ENCODE measurements at regions not wholly inside any gene's neighbourhood (a gene's known extent, or its start where the extent isn't known, plus 50 kb on each side); places are given as distances from the start of the nearest gene placed in this dataset.

DNA sequence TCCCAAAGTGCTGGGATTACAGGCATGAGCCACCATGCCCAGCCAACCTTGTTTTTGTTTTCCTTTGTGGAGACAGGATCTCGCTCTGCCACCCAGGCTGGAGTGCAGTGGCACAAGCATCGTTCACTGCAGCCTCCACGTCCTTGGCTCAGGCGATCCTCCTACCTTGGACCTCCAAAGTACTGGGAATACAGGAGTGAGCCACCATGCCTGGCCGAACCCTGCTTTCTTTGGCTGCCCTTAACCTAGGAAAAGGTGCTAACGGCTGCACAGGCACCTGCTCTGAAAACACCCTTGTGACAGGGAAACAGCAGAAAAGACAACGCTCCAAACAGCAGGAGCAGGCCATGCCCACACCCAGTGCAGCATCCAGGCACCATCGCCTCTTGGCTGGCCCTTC lies 71.9 kb downstream of the OAT start:
- no peak for DNase-seq (ENCODE audit: low read depth)

DNA sequence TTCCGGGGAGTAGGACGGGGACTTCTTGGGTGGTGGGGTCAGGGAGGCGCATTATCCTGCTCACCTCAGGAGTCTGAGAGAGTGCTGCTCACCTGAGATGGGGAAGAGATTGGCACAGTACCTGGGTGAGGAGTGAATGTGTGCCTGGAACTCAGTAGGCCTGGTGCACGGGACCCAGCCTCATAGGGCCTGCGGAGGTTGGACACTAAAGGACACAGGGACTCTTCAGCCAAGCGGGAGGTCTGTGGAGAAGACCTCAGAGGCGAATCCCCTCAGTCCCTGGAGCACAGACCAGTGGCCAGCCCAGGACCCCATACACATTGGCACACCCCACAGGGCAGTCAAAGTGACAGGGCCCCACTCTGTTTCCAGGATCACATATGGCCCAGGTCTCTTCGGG lies 73.2 kb downstream of the OAT start:
- no peak for DNase-seq (ENCODE audit: low read depth)

DNA sequence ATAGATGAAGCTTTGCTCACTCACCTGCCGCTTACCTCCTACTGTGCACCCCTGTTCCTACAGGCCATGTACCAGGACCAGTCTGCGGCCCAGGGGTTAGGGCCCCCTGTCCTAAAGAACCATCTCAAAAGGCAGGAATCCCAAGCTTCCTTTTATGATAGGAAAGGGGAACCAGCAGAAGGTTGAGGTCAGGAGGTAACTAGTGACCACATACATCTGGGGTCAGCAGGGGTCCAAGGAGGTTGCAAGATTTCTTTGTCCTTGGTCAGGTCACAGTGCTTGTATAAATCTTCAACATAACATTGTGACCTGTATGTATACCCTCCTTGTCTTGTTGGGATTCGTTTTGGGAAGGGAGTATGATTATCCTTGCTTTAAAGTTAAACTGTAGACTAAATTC lies 73.8 kb downstream of the OAT start:
- no peak for DNase-seq (ENCODE audit: low read depth)

DNA sequence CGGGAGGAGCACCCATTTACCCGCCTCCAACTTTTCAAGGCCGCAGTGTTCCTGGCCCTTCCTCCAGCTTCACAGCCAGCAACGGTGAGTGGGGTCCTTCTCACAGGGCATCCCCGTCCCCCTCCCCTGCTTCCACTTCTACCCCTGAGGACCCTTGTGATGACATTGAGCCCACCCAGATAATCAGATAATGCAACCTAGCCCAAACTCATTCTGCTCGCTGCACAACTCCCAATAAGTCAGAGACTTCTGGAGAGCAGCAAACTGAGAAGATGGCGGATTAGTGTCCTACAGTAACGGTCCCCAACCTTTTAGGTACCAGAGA lies 74.5 kb downstream of the OAT start:
- no peak for DNase-seq (ENCODE audit: low read depth)

DNA sequence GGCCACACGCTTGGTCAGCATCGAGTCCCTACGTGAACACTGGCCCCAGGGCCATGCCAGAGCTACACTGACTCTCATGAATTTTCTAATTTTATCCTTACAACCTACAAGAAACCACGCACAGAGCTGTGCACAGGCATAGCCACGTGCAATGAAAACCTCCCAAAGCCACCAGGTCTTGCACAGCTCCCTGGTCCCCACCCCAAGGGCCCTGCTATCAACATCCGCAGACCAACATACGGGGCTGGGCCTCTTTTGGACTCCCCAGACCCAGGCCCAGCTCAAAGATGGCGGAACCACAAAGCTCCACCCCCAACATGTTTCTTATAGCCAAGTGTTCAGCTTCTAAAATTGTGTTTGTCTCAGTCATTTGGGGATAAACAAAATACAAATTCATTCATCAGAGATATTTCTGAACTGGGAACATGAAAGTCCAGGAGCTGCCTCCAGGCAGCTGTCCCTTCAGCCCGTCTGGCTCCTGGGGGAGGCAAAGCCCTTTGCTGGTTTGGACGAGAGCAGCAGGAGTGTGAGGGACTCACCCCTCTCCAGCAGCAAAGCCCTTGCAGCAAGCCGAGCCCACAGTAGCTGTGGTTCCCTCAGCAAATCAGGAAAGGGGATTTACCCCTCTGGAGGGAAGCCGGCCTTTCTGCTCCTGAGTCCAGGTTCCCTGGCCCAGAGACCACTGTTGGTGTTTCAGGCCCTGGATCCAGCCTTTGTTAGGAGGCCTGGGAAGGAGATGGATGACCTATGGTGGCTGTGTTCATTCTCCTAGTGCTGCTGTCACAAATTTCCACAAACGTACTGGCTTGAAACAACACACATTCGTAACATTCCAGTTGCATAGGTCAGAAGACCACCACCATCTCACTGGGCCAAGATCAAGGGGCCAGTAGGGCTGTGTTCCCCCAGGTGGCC lies 75.1 kb downstream of the OAT start:
- DNase-seq (ENCODE audit: low read depth) = no peak

DNA sequence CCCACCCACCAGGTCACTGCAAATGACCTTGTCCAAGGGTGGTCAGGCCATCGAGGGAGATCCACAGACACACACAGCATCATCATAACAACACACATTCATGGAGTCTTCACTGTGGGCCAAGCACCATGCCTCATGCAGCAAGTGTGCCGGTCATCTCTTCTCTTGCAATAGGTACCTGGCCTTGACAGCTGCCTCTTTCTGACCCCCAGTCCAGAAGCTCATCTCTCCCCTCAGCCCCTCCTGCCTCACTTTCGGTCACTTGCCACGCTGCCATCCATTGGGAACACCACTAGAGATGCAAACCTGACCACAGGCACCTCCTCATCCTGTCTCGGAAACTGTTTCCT lies 75.9 kb downstream of the OAT start:
- no peak for DNase-seq (ENCODE audit: low read depth)

DNA sequence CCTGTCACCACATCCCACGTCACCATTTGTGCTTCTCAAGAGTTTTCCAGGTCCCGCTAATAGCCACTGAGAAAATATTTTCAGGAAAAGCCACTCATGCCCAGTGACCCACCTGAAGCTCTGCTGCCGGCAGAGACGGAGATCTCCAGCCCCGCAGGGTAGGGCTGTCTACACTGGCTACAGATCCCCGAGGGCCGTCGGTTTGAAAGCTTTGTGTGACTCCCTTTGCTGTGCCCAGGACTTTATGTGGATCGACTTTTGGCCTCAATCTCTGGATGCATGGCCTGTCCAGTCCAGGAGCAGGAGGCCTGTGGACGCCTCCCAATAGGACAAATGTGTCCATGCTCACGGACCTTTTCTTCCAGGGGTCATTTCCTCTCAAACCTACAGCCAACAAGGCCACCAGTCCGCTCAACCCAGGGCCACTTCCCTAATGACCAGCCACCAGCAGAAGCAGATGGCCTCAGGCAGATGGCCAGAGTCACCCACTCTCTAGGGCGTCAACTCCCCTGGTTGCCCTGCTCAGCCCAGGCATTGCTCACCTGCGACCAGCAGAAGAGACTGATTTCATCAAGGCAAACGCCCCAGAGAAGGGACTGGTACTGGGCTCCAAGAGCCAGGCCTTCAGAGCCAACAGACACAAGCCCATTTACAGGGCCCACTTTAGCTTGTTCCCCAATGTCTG lies 76.4 kb downstream of the OAT start:
- DNase-seq (ENCODE audit: low read depth) = no peak

DNA sequence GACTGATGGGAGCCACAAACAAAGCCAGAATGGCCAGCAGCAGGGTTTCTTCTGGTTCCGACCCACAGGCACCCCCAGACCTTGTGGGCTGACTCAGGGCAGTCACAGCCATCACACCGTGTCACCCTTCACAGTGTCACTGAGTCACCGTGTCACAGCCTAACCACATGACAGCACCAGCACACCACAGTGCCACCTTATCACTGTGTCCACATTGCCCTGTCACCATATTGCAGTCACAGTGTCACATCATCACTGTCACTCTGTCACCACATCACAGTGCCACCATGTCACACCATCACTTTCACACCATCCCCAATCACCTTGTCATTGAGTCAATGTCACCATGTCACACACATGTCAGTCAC lies 77.0 kb downstream of the OAT start:
- DNase-seq (ENCODE audit: low read depth) = no peak

DNA sequence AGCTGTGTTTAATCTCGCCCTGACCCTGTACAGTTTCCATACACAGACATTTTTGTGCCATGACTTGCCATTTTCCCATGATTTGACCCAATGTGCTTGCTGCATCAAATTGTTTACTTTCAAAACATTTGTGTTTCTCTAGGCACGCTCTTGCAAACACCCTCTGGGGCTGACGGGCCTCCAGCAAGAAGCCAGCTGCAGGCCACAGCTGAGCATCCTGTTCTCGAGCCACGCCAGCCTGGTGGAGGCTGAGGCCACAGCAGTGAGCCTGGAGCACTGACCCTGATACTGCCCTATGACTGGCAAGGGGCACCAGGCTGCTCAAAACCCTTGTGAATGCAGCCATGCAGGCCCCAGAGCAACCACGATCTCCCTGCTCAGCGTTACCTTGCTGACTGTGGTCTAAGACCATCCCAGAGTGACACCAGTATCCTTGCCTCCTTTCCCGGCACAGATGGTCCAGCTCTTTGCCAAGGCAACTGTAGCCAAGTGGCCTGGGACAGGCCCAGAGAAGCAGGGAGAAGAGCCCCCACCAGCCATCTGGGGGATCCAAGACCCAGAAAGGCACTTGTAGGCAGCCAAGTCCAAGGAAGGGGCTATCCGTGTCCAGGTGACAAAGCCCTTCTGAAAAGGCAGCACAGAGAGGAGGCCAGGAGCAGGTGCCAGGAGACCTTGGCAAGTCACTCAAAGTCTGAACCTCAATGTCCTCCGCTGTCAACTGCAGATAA lies 78.5 kb downstream of the OAT start:
- peak; percentile 81 for DNase-seq (ENCODE audit: low read depth)

DNA sequence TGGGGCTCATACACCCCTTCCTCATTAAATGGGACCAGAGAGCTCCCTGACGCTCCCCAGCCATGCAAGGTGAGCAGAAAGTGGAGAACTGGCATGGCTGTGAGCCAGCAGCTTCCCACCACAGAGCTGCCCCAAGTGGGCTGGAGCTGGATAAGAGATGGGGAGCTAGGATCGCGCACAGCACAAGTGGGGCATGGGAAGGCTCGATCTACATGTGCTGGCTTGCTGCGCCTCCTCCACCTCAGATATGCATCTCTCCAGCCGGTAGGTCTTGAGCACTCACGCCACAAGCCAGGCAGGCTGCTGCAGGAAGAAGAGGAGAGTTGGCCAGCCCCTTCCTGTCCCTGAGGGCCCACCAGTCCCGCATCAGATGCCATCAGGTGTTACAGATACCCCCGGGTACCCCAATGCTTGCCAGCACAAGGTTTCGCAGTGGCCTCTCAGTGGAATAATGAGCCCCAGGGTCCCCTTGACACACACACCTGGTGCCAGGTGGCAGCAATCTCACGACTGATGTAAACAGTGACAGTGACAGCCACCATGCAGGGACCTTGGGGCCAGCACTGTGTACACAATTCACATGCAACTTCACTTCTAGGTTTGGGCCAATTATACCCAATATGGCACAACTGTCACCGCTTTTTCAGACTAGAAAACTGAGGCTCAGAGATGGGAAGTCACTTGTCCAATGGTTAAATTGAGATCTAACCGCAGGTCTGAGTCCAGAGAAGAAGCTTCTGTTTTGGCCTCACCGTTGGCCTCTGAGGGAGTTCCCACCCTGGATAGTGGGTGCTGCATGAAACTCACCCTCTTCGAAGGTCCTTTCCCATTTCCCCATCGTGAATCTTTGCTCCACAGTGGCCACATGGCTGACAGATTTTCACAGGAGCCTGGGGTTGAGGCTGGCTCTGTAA lies 79.3 kb downstream of the OAT start:
- DNase-seq (ENCODE audit: low read depth) = no peak

DNA sequence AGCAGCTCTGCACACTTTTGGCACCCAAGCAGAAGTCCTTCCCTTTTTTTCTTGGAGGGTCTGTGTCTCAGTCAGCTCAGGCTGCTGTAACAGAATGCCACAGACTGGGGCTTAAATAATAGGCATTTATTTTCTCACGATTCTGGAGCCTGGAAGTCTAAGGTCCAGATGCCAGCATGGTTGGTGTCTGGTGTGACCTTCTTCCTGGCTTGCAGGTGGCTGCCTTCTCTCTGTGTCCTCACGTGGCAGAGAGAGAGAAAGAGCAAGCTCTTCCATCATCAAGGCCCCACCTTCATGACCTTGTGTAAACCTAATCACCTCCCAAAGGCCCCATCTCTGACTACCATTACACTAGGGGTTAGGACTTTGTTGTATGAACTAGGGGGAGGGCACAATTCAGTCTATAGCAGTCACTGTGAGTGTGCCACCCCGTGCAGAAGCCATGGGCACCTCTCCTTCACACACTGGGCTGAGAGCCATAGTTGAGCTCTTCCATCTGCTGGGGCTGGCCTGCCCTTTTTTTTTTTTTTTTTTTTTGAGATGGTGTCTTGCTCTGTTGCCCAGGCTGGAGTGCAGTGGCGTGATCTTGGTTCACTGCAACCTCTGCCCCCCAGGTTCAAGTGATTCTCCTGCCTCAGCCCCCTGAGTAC lies 80.3 kb downstream of the OAT start:
- DNase-seq (ENCODE audit: low read depth) = no peak

DNA sequence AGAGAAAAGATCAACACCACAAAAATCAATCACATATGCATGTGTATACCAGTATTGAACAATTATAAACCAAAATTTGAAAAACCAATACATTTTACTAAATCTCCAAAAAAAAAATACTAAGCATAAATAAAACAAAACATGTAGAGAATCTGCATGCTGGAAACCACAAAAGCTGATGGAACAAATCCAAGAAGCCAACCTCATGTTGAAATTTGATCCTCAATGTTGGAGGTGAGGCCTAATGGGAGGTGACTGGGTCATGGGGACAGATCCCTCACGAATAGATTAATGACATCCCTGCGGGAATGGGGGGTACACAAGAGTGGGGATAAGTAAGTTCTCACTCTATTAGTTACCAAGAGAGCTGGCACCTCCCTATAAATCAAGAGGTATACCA lies 82.5 kb downstream of the OAT start:
- DNase-seq (ENCODE audit: low read depth) = no peak

DNA sequence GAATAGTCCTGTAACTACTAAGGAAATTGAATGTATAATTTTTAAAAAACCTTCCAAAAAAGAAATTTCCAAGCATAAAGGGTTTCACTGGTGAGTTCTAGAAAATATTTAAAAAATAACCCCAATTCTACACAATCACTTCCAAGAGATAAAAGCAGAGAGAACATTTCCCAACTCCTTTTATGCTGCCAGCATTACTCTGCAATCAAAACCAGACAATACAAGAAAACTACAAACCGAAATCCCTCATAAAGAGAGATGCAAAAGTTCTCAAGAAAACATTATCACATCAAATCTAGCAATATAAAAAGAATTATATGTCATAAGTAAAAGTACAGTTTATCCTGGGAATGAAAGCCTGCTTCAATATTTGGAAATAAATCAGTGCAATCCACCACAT lies 84.8 kb downstream of the OAT start:
- DNase-seq (ENCODE audit: low read depth) = no peak

DNA sequence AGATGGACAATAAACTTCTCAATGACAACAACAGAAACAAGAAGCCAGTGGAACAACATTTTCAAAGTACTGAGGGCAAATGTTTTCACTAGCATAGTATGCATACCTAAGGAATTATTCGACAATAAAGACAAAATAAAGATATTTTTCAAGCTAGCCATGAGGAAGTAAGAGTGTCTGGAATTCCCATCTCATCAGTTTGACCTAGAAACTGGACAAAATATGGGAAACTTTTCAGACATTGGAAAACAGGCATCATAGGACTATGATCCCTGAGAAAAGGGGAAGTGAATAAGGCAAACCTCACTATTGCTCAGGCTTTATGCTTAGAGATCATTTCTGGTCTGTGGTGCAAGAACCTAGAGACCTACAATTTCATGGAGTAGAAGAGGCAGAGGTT lies 86.3 kb downstream of the OAT start:
- DNase-seq (ENCODE audit: low read depth) = no peak

DNA sequence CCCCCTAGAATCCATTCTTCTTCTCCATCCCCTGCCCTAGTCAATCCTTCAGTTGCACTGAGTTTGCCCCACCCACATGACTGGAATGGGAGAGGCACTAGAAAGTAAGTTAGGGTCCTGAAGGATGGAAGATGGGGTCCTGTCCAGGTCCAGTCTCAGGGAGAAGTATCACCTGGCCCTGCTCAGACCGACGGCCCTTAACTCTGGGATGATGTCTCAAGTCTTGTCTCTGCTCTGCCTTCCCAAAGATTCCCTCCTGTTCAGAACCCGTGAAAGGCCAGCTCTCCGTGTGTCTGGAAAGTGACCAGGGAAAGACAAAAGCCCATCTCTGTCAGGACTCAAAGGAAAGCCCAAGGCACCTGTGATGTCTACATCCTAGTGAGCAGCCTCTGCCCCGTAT lies 88.8 kb downstream of the OAT start:
- DNase-seq (ENCODE audit: low read depth) = no peak

DNA sequence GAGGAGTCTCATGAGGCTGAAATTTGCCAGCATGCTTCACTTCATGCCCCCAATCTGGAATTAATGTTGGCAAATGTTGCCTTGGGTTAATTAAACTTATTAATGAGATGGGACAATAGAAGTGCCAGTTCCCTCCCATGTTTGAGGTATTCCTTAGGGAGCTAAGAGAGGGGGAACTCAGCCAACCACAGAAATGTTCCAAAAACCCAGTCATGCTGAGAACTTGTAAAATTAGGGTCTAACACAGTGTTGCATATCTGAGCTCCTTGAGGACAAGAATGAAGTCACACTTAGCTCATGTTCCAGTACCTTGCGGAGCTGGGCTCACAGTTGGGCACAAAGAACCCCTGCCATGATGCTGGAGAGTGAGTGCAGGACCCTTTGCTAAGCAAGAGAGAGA lies 89.4 kb downstream of the OAT start:
- DNase-seq (ENCODE audit: low read depth) = no peak

DNA sequence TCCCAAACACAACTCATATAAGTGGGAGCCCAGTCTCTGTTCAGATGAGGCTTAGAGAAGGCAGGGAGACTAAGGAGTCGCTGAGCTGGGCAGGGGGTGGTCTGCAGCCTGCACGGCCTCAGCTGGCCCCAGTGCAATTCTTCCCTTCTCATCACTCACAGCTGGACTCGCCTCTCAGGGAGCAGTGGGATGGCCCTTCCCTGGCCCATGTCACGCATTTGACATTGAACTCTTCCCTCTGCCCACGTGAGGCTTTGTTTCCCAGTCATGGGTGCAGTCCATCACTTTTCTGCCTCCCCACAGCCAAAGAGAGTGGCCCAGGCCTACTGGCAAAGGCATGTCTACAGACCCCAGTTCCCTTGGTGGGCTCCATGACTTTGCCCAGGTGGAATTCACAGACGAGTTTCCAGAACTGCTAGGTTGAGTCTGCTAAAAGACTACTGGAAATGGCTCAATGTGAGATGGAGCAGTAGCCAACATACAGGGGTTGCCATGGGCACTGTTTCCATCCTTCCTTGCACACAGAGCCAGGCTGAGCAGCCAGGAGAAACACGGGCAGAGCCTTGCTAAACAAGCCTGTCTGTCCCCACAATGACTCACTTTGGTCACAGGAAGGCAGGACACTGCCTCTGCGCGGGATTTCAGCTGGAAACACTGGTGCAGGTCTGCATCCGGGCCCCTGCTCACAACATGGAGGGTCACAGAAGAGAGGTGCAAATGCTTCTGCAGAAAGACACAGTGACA lies 90.1 kb downstream of the OAT start:
- DNase-seq (ENCODE audit: low read depth) = no peak

DNA sequence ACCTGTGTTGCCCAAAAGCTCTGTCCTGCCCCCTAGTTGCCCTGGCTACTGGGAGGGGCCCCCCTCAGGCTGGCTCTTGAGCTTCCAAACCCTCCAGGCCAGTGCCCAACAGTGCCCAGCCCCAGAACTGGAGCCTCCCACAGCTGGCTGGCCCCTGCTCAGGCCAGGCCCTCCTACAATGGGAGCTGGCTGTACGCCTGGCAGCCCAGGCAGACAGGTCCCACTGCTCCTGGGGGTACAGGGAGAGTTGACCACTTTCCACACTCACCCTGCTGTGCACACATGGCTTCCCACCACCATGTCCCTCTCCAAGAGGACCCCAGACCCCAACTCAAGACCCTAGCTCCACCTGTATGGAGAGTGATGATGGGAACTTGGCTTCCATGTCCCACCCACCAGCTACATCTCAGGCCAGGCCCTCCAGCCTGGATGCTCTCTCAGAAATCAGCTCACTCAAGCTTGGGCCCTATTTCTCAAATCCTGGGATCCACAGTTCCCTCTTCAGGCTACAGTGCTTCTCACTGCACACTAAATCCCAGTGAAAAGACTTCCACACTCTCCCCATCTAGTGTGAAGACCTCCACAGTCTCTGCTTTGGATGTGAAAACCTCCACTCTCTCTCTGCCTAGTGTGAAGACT lies 92.6 kb downstream of the OAT start:
- no peak for DNase-seq (ENCODE audit: low read depth)

DNA sequence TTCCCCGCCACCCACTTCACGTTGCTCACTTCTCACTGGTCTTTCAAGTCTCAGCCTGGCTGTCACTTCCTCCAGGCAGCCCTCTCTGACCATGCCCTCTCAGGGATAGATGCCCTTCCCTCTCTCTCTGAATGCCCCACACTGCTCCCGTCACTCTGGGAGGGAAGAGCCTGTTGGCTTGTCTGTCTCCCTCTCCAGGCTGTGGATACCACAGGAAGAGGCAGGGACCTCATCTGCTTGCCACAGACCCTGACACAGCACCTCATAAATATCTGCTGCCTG lies 93.1 kb downstream of the OAT start:
- no peak for DNase-seq (ENCODE audit: low read depth)

DNA sequence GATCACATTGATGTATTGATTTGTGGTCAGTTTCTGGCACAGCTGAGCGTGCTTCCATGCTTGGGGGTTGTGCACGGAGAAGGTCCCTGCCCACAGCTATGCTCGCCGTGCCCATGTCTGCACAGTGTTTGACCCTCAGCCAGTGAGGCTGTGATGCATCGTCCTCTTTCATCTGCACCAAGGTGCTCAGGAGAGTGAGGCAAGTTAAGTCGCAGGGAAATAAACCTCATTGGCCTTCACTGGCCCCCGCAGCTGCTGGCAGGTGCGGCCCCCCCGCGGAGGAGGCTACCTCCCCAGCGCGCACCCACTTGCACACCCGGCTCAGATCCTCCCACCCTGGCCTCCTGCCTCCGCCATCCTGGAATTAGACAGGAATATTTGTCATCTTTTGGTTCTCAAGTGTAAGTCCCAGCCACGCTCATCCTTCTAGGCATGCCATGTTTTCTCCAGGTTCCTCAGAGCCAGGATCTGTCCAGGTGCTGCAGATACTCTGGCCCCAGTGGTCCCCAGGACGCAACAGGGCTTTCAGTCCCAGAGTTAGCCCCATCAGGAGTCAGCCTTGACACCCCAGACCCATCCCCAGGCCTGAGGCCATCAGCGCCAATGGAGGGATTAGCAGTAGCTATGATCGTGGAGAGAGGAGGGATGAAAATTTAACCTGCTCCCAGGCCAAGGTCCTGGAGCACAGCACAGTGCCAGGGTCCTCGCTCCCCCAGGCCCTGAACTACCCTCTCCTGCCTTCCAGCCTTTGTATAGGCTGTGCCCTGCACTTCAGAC lies 93.7 kb downstream of the OAT start:
- no peak for DNase-seq (ENCODE audit: low read depth)

All from GM04504 (cell line).